Activated naive CD4-positive, alpha-beta T cell treated with anti-CD3 and anti-CD28 coated beads, Interleukin-2, amount 50 U/mL, for 72 hours (primary cell): ENCODE measurements at regions not wholly inside any gene's neighbourhood (a gene's known extent, or its start where the extent isn't known, plus 50 kb on each side); places are given as distances from the start of the nearest gene placed in this dataset.
"Not testable (repeated sequence)": the region's sequence is repeated elsewhere in the genome, so short reads cannot be mapped to it uniquely, and the experiment has no call there.

Source experiments
- ATAC-seq, 2 donors: fragments of 150-1000 bp; cut with Tn5 transposase; 2 replicates each; pipeline ENCODE4 v1.10.0; 2021; ENCODE audit warnings: mild to moderate bottlenecking in 2 of 2, moderate library complexity in 2 of 2
- DNase-seq, 2 donors: peaks; one replicate each; pipeline ENCODE4 v3.0.0; 2021 to 2022; ENCODE audit warnings: low spot score in 2 of 2
- H3K27ac Mint-ChIP-seq, 2 donors: one replicate each; pipeline ENCODE4 v1.8.0; 2022; ENCODE audit warnings: mild to moderate bottlenecking in 2 of 2, mixed read lengths in 2 of 2
- H3K36me3 Mint-ChIP-seq, 2 donors: one replicate each; pipeline ENCODE4 v1.8.0; 2022; ENCODE audit warnings: mixed read lengths in 2 of 2
- H3K9me3 Mint-ChIP-seq, 2 donors: one replicate each; pipeline ENCODE4 v1.8.0; 2022; ENCODE audit warnings: mixed read lengths in 2 of 2

GRCh38 chr14:106719880-106720279, 1193.5 kb downstream of the TMEM121 start:
- not testable (repeated sequence) for H3K36me3 Mint-ChIP-seq, DNase-seq, H3K9me3 Mint-ChIP-seq, H3K27ac Mint-ChIP-seq, ATAC-seq

GRCh38 chr14:106721926-106722325, 1195.5 kb downstream of the TMEM121 start:
- not testable (repeated sequence) for DNase-seq, H3K9me3 Mint-ChIP-seq, H3K36me3 Mint-ChIP-seq
- peak in 1 of 2 donors; percentile 51 for ATAC-seq
- H3K27ac Mint-ChIP-seq, result peak overlapping the region in 1 of 2 donors; percentile 46

- H3K27ac Mint-ChIP-seq, DNase-seq, H3K36me3 Mint-ChIP-seq, H3K9me3 Mint-ChIP-seq: not testable (repeated sequence)
- ATAC-seq, result peak; percentile 81 to 87
Measured at GRCh38 chr14:106722813-106723687, 1196.7 kb downstream of the TMEM121 start.

- not testable (repeated sequence) for H3K27ac Mint-ChIP-seq, H3K36me3 Mint-ChIP-seq, DNase-seq, H3K9me3 Mint-ChIP-seq
- peak; percentile 50 to 64 for ATAC-seq
Measured at GRCh38 chr14:106727962-106728361, 1201.6 kb downstream of the TMEM121 start.

GRCh38 chr14:106728611-106729010, 1202.2 kb downstream of the TMEM121 start:
- Mint-ChIP-seq H3K36me3 (no peaks in the 10 kb centered on the region), H3K9me3 (no peaks in the 10 kb centered on the region), H3K27ac (no peak overlapping the region)
- DNase-seq (no peak), ATAC-seq (no peak)

GRCh38 chr14:106729551-106729950, 1203.2 kb downstream of the TMEM121 start:
- ATAC-seq, result peak; percentile 22 to 63
- H3K27ac Mint-ChIP-seq, result no peak overlapping the region
- no peak for DNase-seq
- H3K9me3 Mint-ChIP-seq, result no peaks in the 10 kb centered on the region
- no peaks in the 10 kb centered on the region for H3K36me3 Mint-ChIP-seq

GRCh38 chr14:106733771-106734170, 1207.4 kb downstream of the TMEM121 start:
- DNase-seq (no peak), ATAC-seq (no peak)
- no peaks in the 10 kb centered on the region for H3K36me3 Mint-ChIP-seq
- no peaks in the 10 kb centered on the region for H3K9me3 Mint-ChIP-seq
- H3K27ac Mint-ChIP-seq, result no peak overlapping the region

- peak in 1 of 2 donors; percentile 71 for ATAC-seq
- Mint-ChIP-seq H3K36me3 (no peaks in the 10 kb centered on the region), H3K9me3 (no peaks in the 10 kb centered on the region), H3K27ac (peak overlapping the region in 1 of 2 donors; percentile 83)
- peak in 1 of 2 donors; percentile 72 for DNase-seq
Measured at GRCh38 chr14:106737021-106737420, 1210.6 kb downstream of the TMEM121 start.

GRCh38 chr14:106738075-106738474, 1211.7 kb downstream of the TMEM121 start:
- peak in 1 of 2 donors; percentile 34 for DNase-seq
- ATAC-seq, result no peak
- Mint-ChIP-seq H3K36me3 (no peaks in the 10 kb centered on the region), H3K27ac (peak overlapping the region in 1 of 2 donors; percentile 83), H3K9me3 (no peaks in the 10 kb centered on the region)

- ATAC-seq (peak in 1 of 2 donors; percentile 31), DNase-seq (peak in 1 of 2 donors; percentile 28)
- H3K36me3 Mint-ChIP-seq, H3K9me3 Mint-ChIP-seq: not testable (repeated sequence)
- H3K27ac Mint-ChIP-seq, result peak overlapping the region in 1 of 2 donors; percentile 83
Measured at GRCh38 chr14:106738598-106739258, 1212.3 kb downstream of the TMEM121 start.

GRCh38 chr14:106741086-106741827, 1214.9 kb downstream of the TMEM121 start:
- not testable (repeated sequence) for H3K9me3 Mint-ChIP-seq, H3K36me3 Mint-ChIP-seq
- DNase-seq, result peak; percentile 69 to 82
- peak overlapping the region in 1 of 2 donors; percentile 72 for H3K27ac Mint-ChIP-seq
- peak; percentile 68 to 90 for ATAC-seq

GRCh38 chr14:106745016-106745767, 1218.8 kb downstream of the TMEM121 start:
- peak in 1 of 2 donors; percentile 57 for ATAC-seq
- H3K9me3 Mint-ChIP-seq, DNase-seq, H3K36me3 Mint-ChIP-seq, H3K27ac Mint-ChIP-seq: not testable (repeated sequence)

GRCh38 chr14:106750089-106750488, 1223.7 kb downstream of the TMEM121 start:
- DNase-seq, H3K36me3 Mint-ChIP-seq, H3K27ac Mint-ChIP-seq, H3K9me3 Mint-ChIP-seq: not testable (repeated sequence)
- ATAC-seq, result peak in 1 of 2 donors; percentile 44

- not testable (repeated sequence) for H3K9me3 Mint-ChIP-seq, H3K27ac Mint-ChIP-seq, H3K36me3 Mint-ChIP-seq, ATAC-seq, DNase-seq
Measured at GRCh38 chr14:106753751-106754150, 1227.4 kb downstream of the TMEM121 start.

GRCh38 chr14:106757444-106757843, 1231.1 kb downstream of the TMEM121 start:
- not testable (repeated sequence) for H3K36me3 Mint-ChIP-seq, DNase-seq, H3K9me3 Mint-ChIP-seq
- H3K27ac Mint-ChIP-seq, result peak overlapping the region in 1 of 2 donors; percentile 12
- ATAC-seq, result peak; percentile 73 to 95
